Adrenal gland (tissue), 5 donors: ENCODE measurements at regions not wholly inside any gene's neighbourhood (a gene's known extent, or its start where the extent isn't known, plus 50 kb on each side); places are given as distances from the start of the nearest gene placed in this dataset.

Experiments used
- POLR2A ChIP-seq, 2 donors: fragments of 450-650 bp; IDR thresholded peaks; one replicate each; pipeline ENCODE4 v1.6.1; 2017; ENCODE audit warnings: antibody characterized with exemption in 2 of 2, mild to moderate bottlenecking in 2 of 2, moderate library complexity in 1 of 2
- TF ChIP-seq, protein P1 (sequence below), 6 experiments: fragments of 450-650 bp in 4 of 6; fragments of 200-600 bp in 2 of 6; sonication (generic) in 1 of 6; IDR thresholded peaks; 1 replicate in 5 of 6; 2 replicates in 1 of 6; pipeline versions ENCODE4 v1.5.1 to v1.8.0; 2016 to 2021; ENCODE audit warnings: antibody characterized with exemption in 6 of 6, mild to moderate bottlenecking in 2 of 6, moderate library complexity in 1 of 6
- donor health status: DM: no; HTN: no; CAD: no.

DNA sequence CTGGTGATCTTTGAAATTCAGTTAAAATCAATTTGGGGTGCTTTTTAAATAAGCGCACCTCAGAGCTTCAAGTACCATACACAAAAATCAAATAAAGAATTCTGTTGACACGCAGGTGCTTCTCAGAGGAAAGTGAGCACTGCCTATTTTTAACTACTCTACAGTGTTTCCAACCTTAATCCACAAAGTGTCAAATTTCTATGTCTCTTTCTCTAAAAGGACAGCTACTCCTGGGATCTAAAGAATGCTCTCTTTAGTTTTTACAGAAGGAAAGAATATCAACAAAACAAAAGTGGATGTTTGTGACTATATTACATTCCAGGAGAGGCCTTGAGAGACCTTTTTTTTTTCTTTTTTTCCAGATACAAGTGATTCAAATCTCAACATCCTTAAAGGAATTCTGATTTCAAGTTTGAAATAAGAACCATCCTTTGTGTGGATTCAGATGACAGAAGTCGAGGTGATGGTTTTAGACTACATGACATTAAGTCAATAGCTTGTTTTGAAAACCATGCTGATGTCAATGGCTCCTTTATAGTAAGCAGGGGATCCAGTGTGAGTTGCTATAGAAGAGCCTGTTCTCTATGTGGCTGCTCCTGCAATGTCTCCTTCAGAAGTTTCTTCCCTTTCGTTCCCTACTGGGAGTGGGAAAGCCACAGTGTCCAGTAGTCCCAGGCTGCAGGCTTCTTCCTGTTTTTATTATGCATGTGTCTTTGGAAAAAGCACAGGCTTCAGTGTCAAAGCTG is 67.2 kb upstream of the DEFB112 start:
- TF ChIP-seq, protein P1, sequence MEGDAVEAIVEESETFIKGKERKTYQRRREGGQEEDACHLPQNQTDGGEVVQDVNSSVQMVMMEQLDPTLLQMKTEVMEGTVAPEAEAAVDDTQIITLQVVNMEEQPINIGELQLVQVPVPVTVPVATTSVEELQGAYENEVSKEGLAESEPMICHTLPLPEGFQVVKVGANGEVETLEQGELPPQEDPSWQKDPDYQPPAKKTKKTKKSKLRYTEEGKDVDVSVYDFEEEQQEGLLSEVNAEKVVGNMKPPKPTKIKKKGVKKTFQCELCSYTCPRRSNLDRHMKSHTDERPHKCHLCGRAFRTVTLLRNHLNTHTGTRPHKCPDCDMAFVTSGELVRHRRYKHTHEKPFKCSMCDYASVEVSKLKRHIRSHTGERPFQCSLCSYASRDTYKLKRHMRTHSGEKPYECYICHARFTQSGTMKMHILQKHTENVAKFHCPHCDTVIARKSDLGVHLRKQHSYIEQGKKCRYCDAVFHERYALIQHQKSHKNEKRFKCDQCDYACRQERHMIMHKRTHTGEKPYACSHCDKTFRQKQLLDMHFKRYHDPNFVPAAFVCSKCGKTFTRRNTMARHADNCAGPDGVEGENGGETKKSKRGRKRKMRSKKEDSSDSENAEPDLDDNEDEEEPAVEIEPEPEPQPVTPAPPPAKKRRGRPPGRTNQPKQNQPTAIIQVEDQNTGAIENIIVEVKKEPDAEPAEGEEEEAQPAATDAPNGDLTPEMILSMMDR (IDR thresholded peaks at IDR 0.05), result no peak
- TF ChIP-seq POLR2A (IDR thresholded peaks at IDR 0.05), result no peak
